HT-29 (cell line): ENCODE measurements at regions not wholly inside any gene's neighbourhood (a gene's known extent, or its start where the extent isn't known, plus 50 kb on each side); places are given as distances from the start of the nearest gene placed in this dataset.

Experiments used
- DNase-seq: peaks from one replicate; pipeline ENCODE4 v3.0.0-alpha.2; 2015; ENCODE audit warnings: low spot score

DNA sequence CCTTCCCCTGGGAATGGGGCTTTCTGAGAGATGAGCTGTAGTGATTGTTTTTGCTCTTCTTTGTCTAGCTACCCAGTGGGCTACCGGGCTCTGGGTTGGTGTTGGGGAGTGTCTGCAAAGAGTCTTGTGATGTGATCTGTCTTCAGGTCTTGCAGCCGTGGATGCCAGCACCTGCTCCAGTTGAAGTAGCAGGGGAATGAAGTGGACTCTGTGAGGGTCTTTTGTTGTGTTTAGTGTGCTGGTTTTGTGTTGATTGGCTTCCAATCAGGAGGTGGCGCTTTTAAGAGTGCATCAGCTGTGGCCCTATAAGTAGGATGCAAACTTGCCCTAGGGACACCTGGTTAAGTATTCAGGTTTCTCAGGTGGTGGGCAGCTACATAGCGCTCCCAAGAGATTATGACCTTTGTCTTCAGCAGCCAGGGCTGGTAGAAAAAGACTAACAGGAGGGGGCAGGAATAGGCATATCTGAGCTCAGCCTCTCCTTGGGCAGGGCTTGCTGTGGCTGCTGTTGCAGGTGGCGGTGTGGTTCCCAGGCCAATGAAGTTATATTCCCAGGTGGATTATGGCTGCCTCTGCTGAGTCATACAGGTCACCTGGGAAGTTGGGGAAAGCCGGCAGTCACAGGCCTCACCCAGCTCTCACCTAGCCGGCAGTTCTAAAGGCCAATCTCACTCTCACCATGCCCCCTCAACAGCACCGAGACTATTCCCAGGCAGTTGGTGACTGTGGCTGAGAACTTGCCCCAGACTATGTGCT lies 315.7 kb upstream of the C11orf87 start:
- no peak for DNase-seq

GRCh38 chr11:109109150-109109549 lies 312.8 kb upstream of the C11orf87 start:
- no peak for DNase-seq

GRCh38 chr11:109109571-109110315 lies 312.2 kb upstream of the C11orf87 start:
- DNase-seq: no peak

GRCh38 chr11:109112261-109112660 lies 309.7 kb upstream of the C11orf87 start:
- no peak for DNase-seq

DNA sequence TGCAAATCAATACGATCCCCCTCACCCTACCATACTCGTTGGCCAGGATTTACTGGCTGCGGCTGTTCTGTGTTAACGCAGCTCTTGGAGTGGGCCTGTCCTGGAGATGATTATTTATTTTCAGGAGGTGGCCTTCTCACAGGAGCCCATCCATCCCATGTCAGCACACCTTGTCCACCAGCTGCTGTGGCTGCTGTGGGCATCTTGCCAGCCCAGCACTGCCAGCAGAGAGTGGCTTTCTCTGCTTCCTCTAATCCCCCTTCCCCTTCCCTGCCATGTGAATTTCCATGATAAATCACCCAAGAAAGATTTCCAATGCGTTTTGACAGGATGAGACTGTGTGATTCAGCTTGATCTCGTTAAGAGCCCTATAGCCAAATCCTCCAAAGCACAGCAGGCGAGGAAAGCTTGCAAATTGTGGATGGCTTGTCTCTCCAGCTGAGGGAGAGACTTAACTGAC lies 309.1 kb upstream of the C11orf87 start:
- DNase-seq: no peak

DNA sequence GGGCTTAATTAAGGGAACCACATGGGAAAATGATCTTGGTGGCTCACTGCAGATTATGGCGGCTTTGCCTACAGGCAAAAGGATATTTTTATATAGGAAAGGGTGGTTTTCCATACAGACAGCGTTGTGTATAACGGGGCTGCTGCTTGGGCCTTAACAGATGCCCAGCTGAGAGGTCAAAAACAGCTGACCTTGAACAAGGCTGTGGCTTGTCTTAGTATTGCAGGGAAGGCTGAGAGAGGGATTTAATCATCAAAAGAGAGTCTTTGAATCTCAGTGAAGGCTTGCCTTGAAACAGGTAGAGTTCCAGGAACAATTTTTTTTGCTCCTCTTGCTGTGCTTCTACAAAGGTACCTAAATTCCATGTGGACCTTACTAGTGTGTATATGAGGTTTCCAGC lies 301.6 kb upstream of the C11orf87 start:
- no peak for DNase-seq

DNA sequence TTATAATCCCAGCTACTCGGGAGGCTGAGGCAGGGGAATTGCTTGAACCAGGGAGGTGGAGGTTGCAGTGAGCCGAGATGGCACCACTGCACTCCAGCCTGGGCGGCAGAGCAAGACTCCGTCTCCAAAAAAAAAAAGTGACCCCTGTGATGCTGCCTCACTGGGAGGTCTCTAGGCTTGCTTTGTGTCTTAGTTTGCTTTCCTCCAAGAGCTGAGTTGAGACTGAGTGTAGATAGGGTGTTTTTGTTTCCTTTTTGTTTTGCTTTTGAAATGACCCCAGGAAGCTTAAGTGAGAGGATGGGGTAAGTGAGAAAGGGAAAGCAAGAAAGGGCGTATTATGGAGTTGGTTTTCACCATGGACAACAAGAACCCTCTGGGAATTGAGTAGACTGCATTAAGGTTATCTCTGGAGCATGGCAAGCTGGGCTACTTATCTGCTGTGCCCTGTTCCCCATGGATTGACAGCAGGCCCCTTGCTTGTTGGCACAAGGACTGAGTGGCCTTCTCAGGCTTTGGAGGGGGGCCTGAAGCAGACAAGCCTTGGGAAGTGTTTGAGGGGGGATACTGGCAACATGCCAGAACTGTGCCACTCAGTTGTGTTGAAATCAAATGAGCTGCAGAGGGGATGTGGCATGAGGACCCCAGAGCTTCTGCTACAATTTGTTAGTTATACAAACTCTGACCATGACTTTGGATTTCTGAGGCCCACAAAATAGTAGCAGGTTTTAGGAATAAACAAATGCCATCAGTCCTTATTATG lies 300.6 kb upstream of the C11orf87 start:
- DNase-seq: no peak

GRCh38 chr11:109123816-109124787 lies 297.9 kb upstream of the C11orf87 start:
- DNase-seq: no peak

DNA sequence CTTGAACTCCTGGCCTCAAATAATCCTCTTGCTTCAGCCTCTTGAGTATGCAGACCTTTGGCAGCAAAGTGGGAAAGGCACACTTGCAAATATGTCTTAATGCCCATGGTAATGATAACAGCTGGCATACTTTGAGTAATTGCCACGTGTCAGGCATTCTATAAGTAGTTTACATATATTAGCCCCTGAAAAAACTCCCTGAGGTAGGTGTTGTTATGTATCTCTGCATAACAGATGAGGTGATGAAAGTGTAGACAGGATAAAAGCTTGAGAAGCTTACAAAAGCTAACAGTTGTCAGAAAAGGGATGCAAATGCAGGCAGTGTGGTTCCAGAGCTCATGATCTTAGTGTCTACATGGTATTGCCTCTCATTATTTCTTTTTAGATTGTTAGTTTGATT lies 291.1 kb upstream of the C11orf87 start:
- DNase-seq: no peak

DNA sequence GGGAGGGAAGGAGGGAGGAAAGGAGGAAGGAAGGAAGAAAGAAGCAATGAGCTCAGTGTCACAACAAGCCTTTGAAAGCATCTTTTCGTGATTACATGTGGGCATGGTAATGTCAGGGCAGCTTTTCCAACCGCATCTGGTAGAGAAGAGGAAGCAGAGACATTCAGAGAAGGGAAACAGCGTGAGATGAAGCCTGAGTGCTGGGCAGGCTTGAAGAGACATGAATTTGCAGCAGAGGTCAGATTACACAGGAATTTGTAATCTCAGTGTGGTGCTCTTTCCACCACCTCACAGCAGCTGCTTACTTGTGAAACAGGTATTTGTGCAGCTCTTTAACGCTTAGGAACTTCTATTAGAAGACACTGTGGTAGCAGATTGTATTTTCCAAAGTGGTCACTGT lies 289.5 kb upstream of the C11orf87 start:
- DNase-seq: no peak

- DNase-seq: no peak
These were observed 288.8 kb upstream of the C11orf87 start for GRCh38 chr11:109133159-109133558.

- no peak for DNase-seq
These were observed 286.4 kb upstream of the C11orf87 start for GRCh38 chr11:109135627-109136026.

DNA sequence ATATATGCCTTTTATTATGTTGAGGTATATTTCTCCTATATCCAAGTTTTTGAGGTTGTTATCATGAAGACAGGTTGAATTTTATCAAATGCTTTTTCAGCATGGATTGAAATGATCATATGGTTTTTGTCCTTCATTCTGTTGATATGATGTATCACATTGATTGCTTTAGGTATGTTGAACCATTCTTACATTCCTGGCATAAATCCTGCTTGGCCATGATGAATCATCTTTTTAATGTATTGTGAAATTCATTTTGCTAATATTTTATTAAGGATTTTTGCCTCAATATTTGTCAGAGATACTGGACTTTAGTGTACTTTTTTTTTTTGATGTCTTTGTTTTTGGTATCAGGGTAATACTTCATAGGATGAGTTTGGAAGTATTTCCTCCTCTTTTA lies 283.8 kb upstream of the C11orf87 start:
- no peak for DNase-seq

- no peak for DNase-seq
These were observed 281.6 kb upstream of the C11orf87 start for GRCh38 chr11:109140426-109140825.

DNA sequence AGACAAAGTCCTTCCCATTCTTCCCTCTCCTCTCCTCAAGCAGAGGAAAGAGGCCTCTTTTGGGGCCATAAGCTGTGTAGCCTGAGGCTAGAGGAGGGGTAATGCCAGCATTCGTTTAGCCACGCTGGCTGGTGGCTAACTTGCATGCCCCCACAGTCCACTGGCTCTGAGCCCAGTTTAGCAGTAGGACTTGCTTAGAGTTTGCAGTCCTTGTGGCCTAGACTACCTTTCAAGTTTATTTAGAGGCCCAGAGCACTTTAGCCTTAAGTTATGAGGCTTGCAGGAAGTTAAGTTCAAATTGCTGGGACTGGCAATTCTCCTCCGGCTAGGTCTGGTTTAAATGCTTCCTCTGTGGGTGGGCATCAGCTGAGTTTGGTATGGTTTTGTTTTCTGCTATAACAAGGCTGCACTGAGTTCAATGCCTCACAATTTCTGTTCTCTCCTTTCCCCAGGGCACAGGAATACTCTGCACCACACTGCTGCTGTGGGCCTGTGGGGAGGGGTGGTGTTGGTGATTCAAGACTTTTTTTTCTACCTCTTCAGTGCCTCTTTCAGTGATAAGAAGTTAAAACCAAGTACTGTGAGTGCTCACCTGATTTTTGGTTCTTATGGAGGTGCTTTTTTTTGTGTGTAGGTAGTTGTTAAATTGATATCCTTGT lies 281.0 kb upstream of the C11orf87 start:
- DNase-seq: no peak

DNA sequence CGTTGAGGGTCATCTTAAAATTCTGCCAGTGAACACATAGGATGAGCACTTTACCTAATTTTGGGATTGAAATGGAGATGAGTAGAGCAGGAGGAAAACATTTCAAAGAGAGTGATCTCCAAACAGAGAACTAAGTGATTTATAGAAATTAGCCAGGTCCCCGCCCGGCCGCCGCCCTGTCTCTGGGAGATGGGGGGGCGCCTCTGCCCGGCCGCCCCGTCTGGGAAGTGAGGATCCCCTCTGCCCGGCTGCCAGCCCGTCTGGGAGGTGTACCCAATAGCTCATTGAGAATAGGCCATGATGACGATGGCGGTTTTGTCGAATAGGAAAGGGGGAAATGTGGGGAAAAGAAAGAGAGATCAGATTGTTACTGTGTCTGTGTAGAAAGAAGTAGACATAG lies 276.7 kb upstream of the C11orf87 start:
- no peak for DNase-seq

- no peak for DNase-seq
These were observed 274.3 kb upstream of the C11orf87 start for GRCh38 chr11:109147726-109148125.

GRCh38 chr11:109148669-109149068 lies 273.3 kb upstream of the C11orf87 start:
- DNase-seq: no peak

DNA sequence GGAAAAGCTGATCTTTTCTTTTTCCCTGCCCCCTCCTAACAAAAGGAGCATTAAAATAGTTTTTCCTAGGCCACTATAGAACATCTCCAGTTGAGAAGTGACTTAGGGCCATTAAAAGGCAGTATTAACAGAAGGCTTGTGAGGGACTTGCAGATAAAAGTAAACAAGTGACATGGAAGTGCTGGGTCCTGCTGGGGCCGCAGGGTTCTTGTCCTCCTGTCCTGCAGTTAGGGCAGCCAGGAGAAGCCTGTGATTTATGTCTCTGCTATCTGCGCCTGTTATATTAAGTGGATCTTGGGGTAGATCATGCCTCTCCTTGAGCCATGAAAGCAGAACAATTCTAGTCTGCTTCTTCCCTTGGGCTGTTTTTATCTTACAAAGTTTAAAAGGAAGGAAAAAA lies 271.4 kb upstream of the C11orf87 start:
- DNase-seq: no peak

GRCh38 chr11:109153836-109154235 lies 268.2 kb upstream of the C11orf87 start:
- DNase-seq: no peak

GRCh38 chr11:109155291-109155690 lies 266.7 kb upstream of the C11orf87 start:
- no peak for DNase-seq
